ENCODE measurements at regions not wholly inside any gene's neighbourhood (a gene's known extent, or its start where the extent isn't known, plus 50 kb on each side); places are given as distances from the start of the nearest gene placed in this dataset.

- no peak for TF ChIP-seq NR2C2 (IDR thresholded peaks at IDR 0.05; ENCODE audit: borderline replicate concordance, control insufficient read depth, insufficient read length, low read depth)
These were observed 514.4 kb upstream of the SEMA6A start (continued) for GRCh38 chr5:117089001-117089400.

- RAD21 ChIA-PET (ENCODE audit: unreplicated experiment) = no interaction called here
These were observed 513.6 kb upstream of the SEMA6A start for GRCh38 chr5:117088176-117088575.

GRCh38 chr5:117084067-117084466 is 509.4 kb upstream of the SEMA6A start:
- FAIRE-seq (no peak), DNase-seq (ENCODE audit: low read depth, low spot score) (no peak), ATAC-seq (no peak)
- TF ChIP-seq RCOR1 (conservative IDR thresholded peaks at IDR 0.05; ENCODE audit: low read depth, low read length) = no peak
- peak; percentile 25; the same call in 1 of the 2 replicates for TF ChIP-seq RAD21 (IDR thresholded peaks at IDR 0.05; ENCODE audit: insufficient read depth, low read depth, low read length)
- SMC1A ChIA-PET (ENCODE audit: uncharacterized antibody, unreplicated experiment) = interaction anchor here (0.6 kb wide), 1 partner anchor 46 kb away, joined by 3 read pairs; no protein-coding TSS in a partner anchor
- POLR2A ChIA-PET = no interaction called here
- Histone ChIP-seq H3K4me1 (ENCODE audit: control insufficient read depth, insufficient read depth, low read length) (no peaks in the 10 kb centered on the region), H3K79me2 (ENCODE audit: control insufficient read depth, insufficient read depth, low read length) (no peaks in the 10 kb centered on the region), H2AFZ (ENCODE audit: control insufficient read depth, low read depth, low read length) (no peak overlapping the region), H3K9me3 (replicated peaks; ENCODE audit: control insufficient read depth, insufficient read depth, low read length) (no peaks in the 10 kb centered on the region), H3K36me3 (ENCODE audit: control insufficient read depth in 2 of 2, insufficient read depth in 2 of 2, low read length in 1 of 2) (no peaks in the 10 kb centered on the region), H3K27me3 (replicated peaks in 1 of 2; ENCODE audit: control insufficient read depth in 2 of 2, insufficient read depth in 2 of 2, low read length in 1 of 2) (no peaks in the 10 kb centered on the region), H3K4me3 (no peak overlapping the region), H3K27ac (ENCODE audit: control insufficient read depth, insufficient read depth) (no peak overlapping the region), H4K20me1 (ENCODE audit: control insufficient read depth, insufficient read depth) (no peaks in the 10 kb centered on the region), H3K9ac (ENCODE audit: control insufficient read depth, insufficient read depth, low read length) (no peak overlapping the region), H3K4me2 (ENCODE audit: control insufficient read depth, insufficient read depth) (no peak overlapping the region)
- in situ Hi-C loops (cut with MboI) = no loop called here
- RAD21 ChIA-PET (ENCODE audit: unreplicated experiment) = no interaction called here
- CTCF ChIA-PET = no interaction called here
- intact Hi-C loops (cut with micrococcal nuclease; ENCODE audit: unreplicated experiment) = no loop called here
- no TSS peak for BruUV-seq (replicated peaks)

More at GRCh38 chr5:117088176-117088575, 513.6 kb upstream of the SEMA6A start:
- intact Hi-C loops (cut with micrococcal nuclease; ENCODE audit: unreplicated experiment) = no loop called here
- no peaks in the 10 kb centered on the region for H3K9me3 ChIP-seq (replicated peaks; ENCODE audit: control insufficient read depth, insufficient read depth, low read length)
- H3K36me3 ChIP-seq (ENCODE audit: control insufficient read depth in 2 of 2, insufficient read depth in 2 of 2, low read length in 1 of 2) = no peaks in the 10 kb centered on the region
- H3K27ac ChIP-seq (ENCODE audit: control insufficient read depth, insufficient read depth) = no peak overlapping the region
- H2AFZ ChIP-seq (ENCODE audit: control insufficient read depth, low read depth, low read length) = no peak overlapping the region
- no peak overlapping the region for H3K4me3 ChIP-seq
- H3K79me2 ChIP-seq (ENCODE audit: control insufficient read depth, insufficient read depth, low read length) = no peaks in the 10 kb centered on the region
- no peak for DNase-seq (ENCODE audit: low read depth, low spot score)
- no peak overlapping the region for H3K4me2 ChIP-seq (ENCODE audit: control insufficient read depth, insufficient read depth)
- no peak for ATAC-seq
- WGBS (ENCODE audit: insufficient coverage, insufficient replicate concordance, low lambda C conversion rate, missing lambda C conversion rate) = 83% methylated on average over 2 of the region's 2 CpGs
- H3K4me1 ChIP-seq (ENCODE audit: control insufficient read depth, insufficient read depth, low read length) = no peaks in the 10 kb centered on the region
- CTCF ChIA-PET = no interaction called here
- FAIRE-seq = no peak
- no peak overlapping the region for H3K9ac ChIP-seq (ENCODE audit: control insufficient read depth, insufficient read depth, low read length)
- SMC1A ChIA-PET (ENCODE audit: uncharacterized antibody, unreplicated experiment) = no interaction called here
- no peaks in the 10 kb centered on the region for H4K20me1 ChIP-seq (ENCODE audit: control insufficient read depth, insufficient read depth)
- POLR2A ChIA-PET = interaction anchor here (0.6 kb wide), 1 partner anchor 9 kb away, joined by 3 read pairs; no protein-coding TSS in a partner anchor
- H3K27me3 ChIP-seq (replicated peaks in 1 of 2; ENCODE audit: control insufficient read depth in 2 of 2, insufficient read depth in 2 of 2, low read length in 1 of 2) = no peaks in the 10 kb centered on the region
- no TSS peak for BruUV-seq (replicated peaks)
- TF ChIP-seq TARDBP (IDR thresholded peaks at IDR 0.05; ENCODE audit: borderline replicate concordance) = no peak
- in situ Hi-C loops (cut with MboI) = no loop called here

Data from GM12878 (cell line).